Endodermal cell (in vitro differentiated cells): ENCODE measurements at regions not wholly inside any gene's neighbourhood (a gene's known extent, or its start where the extent isn't known, plus 50 kb on each side); places are given as distances from the start of the nearest gene placed in this dataset.

ENCODE experiments used
- DNase-seq: peaks from one replicate; pipeline ENCODE4 v3.0.0-alpha.2; 2017
- H3K27ac ChIP-seq: 2 replicates; pipeline ENCODE4 v1.5.1; 2013; ENCODE audit warnings: mild to moderate bottlenecking, low read depth, low read length, moderate library complexity
- H3K27me3 ChIP-seq: 2 replicates; pipeline ENCODE4 v1.6.1; 2013; ENCODE audit warnings: mild to moderate bottlenecking, low read length, moderate library complexity; ENCODE audit not compliant: insufficient read depth, control insufficient read depth, poor library complexity, severe bottlenecking
- H3K36me3 ChIP-seq: 2 replicates; pipeline ENCODE4 v1.7.0; 2013; ENCODE audit warnings: mild to moderate bottlenecking, low read length, moderate library complexity; ENCODE audit not compliant: control insufficient read depth, insufficient read depth
- H3K4me1 ChIP-seq: one replicate; pipeline ENCODE4 v1.7.0; 2013; ENCODE audit warnings: low read length; ENCODE audit not compliant: control insufficient read depth, insufficient read depth
- H3K4me3 ChIP-seq: 2 replicates; pipeline ENCODE4 v1.5.1; 2013; ENCODE audit warnings: mild to moderate bottlenecking, low read length, moderate library complexity
- H3K9ac ChIP-seq: 2 replicates; pipeline ENCODE4 v1.6.1; 2013; ENCODE audit warnings: mild to moderate bottlenecking, low read length, moderate library complexity; ENCODE audit not compliant: poor library complexity, severe bottlenecking; ENCODE audit errors: extremely low read depth
- H3K9me3 ChIP-seq: 2 replicates; pipeline ENCODE4 v1.6.1; 2013; ENCODE audit warnings: mild to moderate bottlenecking, low read length, moderate library complexity; ENCODE audit not compliant: control insufficient read depth
- H3K27ac Mint-ChIP-seq: 2 replicates; pipeline ENCODE4 v1.8.0; 2020; ENCODE audit warnings: mixed read lengths
- H3K27me3 Mint-ChIP-seq: 2 replicates; pipeline ENCODE4 v1.8.0; 2021; ENCODE audit warnings: mild to moderate bottlenecking, mixed read lengths; ENCODE audit not compliant: insufficient read depth
- H3K36me3 Mint-ChIP-seq: 2 replicates; pipeline ENCODE4 v1.8.0; 2020; ENCODE audit warnings: low read depth, mixed read lengths
- H3K4me1 Mint-ChIP-seq: 2 replicates; pipeline ENCODE4 v1.8.0; 2020; ENCODE audit warnings: mixed read lengths
- H3K4me3 Mint-ChIP-seq: 2 replicates; pipeline ENCODE4 v1.8.0; 2020; ENCODE audit warnings: mild to moderate bottlenecking, moderate library complexity, mixed read lengths
- H3K9me3 Mint-ChIP-seq: 2 replicates; pipeline ENCODE4 v1.8.0; 2020; ENCODE audit warnings: mild to moderate bottlenecking, mixed read lengths
- WGBS, 2 experiments: methylation state at CpG; one replicate each; pipeline versions ENCODE4 v1.1.5 to v1.1.7; 2013; ENCODE audit warnings: missing lambda C conversion rate in 2 of 2, mixed read lengths in 1 of 2; ENCODE audit not compliant: insufficient coverage in 1 of 2, insufficient read length in 1 of 2; 5-methylcytosine and 5-hydroxymethylcytosine counted together
- TF ChIP-seq, protein P1 (sequence below): fragments of 200-600 bp; sonication (generic); conservative IDR thresholded peaks from 2 replicates; pipeline ENCODE4 v1.5.0; 2021; ENCODE audit warnings: antibody characterized with exemption, mild to moderate bottlenecking

DNA sequence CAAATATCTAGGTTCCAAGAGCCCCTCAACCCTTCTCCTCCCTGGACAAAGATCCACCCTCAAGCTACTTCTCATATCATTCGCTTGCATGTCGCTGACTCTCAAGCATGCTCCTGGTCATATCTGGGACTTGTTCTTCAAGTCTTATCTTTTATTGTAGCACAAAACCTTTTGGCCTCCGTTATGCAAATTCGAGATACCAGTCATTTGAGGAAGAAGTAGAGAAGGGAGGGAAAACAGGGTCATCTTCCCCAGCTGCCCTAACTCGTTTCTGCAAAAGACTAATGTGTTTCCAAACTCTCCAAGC lies 63.8 kb upstream of the ETS2 start:
- no peak for DNase-seq
- Mint-ChIP-seq H3K27me3 (peaks cover 3% of the 10 kb centered on the region), H3K27ac (no peak overlapping the region), H3K9me3 (peaks cover 4% of the 10 kb centered on the region), H3K36me3 (no peaks in the 10 kb centered on the region), H3K4me1 (no peaks in the 10 kb centered on the region), H3K4me3 (no peak overlapping the region)
- no peaks in the 10 kb centered on the region for H3K4me1 ChIP-seq
- TF ChIP-seq, protein P1, sequence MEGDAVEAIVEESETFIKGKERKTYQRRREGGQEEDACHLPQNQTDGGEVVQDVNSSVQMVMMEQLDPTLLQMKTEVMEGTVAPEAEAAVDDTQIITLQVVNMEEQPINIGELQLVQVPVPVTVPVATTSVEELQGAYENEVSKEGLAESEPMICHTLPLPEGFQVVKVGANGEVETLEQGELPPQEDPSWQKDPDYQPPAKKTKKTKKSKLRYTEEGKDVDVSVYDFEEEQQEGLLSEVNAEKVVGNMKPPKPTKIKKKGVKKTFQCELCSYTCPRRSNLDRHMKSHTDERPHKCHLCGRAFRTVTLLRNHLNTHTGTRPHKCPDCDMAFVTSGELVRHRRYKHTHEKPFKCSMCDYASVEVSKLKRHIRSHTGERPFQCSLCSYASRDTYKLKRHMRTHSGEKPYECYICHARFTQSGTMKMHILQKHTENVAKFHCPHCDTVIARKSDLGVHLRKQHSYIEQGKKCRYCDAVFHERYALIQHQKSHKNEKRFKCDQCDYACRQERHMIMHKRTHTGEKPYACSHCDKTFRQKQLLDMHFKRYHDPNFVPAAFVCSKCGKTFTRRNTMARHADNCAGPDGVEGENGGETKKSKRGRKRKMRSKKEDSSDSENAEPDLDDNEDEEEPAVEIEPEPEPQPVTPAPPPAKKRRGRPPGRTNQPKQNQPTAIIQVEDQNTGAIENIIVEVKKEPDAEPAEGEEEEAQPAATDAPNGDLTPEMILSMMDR, result no peak
- no peaks in the 10 kb centered on the region for H3K27me3 ChIP-seq
- no peak overlapping the region for H3K27ac ChIP-seq
- no peak overlapping the region for H3K9ac ChIP-seq
- no peak overlapping the region for H3K4me3 ChIP-seq
- H3K36me3 ChIP-seq, result no peaks in the 10 kb centered on the region
- H3K9me3 ChIP-seq, result no peaks in the 10 kb centered on the region
- 92 to 100% methylated on average over 3 to 5 of the region's 5 CpGs for WGBS, 2 experiments

DNA sequence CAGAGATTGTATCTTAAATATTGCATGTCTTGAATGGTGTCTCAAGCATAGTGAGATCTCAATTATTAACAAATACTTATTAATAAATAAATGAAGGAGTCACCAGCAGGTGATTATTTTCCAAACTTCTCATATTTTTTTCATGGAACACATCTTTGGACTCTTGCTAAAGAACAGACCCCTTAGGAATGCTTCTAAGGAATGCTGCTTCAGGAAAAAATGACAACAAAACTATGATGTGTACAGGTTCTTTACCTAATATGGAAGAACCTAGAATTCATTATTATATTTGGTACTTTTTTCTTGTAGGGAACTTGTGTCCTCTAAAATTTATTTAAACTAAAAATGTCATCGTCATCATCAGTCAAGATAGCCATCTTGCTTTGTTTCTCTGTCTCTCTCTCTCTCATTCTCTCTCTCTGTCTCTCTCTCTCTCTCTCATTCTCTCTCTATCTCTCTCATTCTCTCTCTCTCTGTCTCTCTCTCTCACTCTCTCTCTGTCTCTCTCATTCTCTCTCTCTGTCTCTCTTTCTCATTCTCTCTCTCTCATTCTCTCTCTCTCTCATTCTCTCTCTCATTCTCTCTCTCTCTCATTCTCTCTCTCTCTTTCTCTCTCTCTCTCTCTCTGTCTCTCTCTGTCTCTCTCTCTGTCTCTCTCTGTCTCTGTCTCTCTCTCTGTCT lies 63.0 kb upstream of the ETS2 start:
- Histone ChIP-seq H3K9me3 (no peaks in the 10 kb centered on the region), H3K36me3 (no peaks in the 10 kb centered on the region), H3K4me1 (no peaks in the 10 kb centered on the region), H3K27ac (no peak overlapping the region), H3K9ac (no peak overlapping the region), H3K27me3 (no peaks in the 10 kb centered on the region), H3K4me3 (no peak overlapping the region)
- no peak for DNase-seq
- Mint-ChIP-seq H3K4me1 (no peaks in the 10 kb centered on the region), H3K36me3 (no peaks in the 10 kb centered on the region), H3K9me3 (peaks cover 6% of the 10 kb centered on the region), H3K27me3 (peaks cover 3% of the 10 kb centered on the region), H3K27ac (no peak overlapping the region), H3K4me3 (no peak overlapping the region)
- 92 to 94% methylated on average over 1 of the region's 1 CpG for WGBS, 2 experiments
- TF ChIP-seq, protein P1, result no peak

DNA sequence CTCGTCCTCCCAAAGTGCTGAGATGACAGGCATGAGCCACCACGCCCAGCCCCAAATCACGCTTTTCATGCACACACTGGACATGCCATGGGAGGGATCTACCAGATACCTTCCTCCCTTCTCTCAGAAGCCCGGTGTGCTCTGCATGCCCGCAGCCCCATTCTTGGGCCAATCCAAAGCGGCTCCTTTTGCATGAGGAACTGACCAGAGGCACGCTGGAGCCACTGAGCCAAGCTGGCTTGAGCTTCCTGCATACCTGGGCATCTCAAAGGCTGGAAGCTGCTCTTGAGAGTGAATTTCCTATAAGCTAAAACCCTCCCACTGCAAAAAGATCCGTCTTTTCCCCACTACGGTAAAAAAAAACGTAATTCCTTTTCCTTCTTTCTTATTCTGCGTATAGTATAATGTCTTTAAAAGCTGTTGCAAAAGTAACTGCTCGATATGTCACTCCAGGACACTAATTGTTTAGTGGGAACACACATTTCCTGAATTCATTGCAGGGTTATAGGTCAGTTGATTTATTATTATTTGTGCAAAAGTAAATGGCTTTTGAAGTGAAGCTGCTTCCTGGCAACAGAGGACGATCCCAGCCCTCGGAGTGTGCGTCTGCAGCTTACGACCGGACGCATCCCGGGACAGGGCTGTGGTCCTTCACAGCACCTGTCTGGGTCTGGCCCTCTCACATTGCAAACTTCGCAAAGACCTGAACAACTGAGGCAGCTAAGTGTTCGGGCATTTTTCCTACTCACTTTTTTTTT lies 61.8 kb upstream of the ETS2 start:
- no peaks in the 10 kb centered on the region for H3K9me3 ChIP-seq
- H3K9ac ChIP-seq, result no peak overlapping the region
- no peaks in the 10 kb centered on the region for H3K4me1 ChIP-seq
- no peaks in the 10 kb centered on the region for H3K36me3 Mint-ChIP-seq
- H3K9me3 Mint-ChIP-seq, result peaks cover 6% of the 10 kb centered on the region
- no peak for DNase-seq
- no peak overlapping the region for H3K4me3 ChIP-seq
- WGBS, 2 experiments, result 93 to 96% methylated on average over 14 to 21 of the region's 21 CpGs
- TF ChIP-seq, protein P1, result no peak
- no peak overlapping the region for H3K4me3 Mint-ChIP-seq
- H3K36me3 ChIP-seq, result no peaks in the 10 kb centered on the region
- peaks cover 3% of the 10 kb centered on the region for H3K27me3 Mint-ChIP-seq
- H3K27ac ChIP-seq, result no peak overlapping the region
- no peaks in the 10 kb centered on the region for H3K27me3 ChIP-seq
- no peak overlapping the region for H3K27ac Mint-ChIP-seq
- no peaks in the 10 kb centered on the region for H3K4me1 Mint-ChIP-seq
